ENCODE measurements at regions not wholly inside any gene's neighbourhood (a gene's known extent, or its start where the extent isn't known, plus 50 kb on each side); places are given as distances from the start of the nearest gene placed in this dataset.

GRCh38 chr4:163768014-163768413, 273.5 kb downstream of the TMA16 start:
- no peak for DNase-seq

- DNase-seq: no peak
Observed at GRCh38 chr4:163772238-163772637, 277.7 kb downstream of the TMA16 start.

DNA sequence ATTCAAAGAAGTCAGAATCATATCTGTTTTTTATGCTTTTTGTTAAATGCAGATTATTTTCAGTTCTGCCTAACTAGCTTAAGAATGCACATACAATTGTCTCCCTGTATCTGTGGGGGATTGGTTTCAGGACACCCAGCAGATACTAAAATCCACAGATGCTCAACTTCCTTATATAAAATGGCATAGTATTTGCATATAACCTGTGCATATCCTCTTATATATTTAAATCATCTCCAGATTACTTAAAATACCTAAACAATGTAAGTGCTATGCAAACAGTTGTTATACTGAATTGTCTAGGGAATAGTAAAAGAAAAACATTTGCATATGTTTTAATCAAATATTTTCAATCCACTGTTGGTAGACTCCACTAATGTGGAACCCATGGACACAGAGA, 279.4 kb downstream of the TMA16 start:
- DNase-seq: no peak

GRCh38 chr4:163776957-163777356, 282.5 kb downstream of the TMA16 start:
- no peak for DNase-seq

DNA sequence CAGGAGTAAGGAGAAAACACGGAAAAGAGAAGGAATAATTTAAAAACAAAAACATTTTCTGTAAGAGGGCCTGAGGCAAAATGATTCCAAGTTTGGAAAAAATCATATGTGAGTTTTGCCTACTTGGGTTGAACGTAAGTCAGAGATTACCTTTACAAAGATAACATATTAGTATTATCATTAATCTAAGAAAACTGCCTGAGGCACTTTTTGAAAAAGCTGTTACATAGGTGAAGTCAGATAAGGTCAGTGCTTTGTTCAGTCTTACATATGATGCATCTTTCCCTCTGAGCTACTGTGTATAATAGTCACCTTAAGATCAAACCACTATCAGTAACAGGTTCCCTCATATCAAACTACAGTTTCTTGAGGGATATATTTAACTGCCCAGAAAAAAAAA, 287.2 kb downstream of the TMA16 start:
- DNase-seq: no peak

DNA sequence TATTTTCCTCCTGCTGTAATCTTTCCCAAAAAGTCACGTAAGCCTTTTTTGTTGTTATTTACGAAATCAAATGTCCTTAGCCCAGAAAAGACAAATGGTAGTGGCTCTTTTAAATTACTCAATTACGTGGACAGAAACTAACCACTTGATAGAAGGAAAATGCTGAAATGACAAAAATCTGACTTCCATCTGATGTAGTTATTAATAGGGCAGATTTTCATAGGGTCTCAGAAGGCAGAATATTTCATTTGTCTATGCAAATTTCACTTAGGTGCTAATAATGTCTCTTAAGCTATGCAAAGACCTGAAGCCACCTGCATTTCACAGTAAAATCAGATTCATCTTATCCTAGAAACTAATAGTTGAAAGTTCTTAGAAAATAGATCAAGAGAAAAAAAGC, 295.7 kb downstream of the TMA16 start:
- DNase-seq: no peak

DNA sequence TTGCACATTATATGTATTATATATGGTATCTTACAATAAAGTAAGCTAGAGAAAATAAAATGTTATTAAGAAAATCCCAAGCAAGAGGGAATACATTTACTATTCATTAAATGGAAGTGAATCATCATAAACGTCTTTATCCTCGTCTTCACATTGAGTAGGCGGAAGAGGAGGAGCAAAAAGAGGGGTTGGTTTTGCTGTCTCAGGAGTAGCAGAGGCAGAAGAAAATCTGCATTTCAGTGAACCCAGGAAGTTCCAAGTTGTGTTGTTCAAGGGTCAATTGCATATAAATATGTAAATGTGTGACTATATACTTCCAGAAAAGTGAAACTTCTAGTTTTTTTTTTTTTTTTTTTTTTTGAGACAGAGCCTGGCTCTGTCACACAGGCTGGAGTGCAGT, 301.4 kb downstream of the TMA16 start:
- no peak for DNase-seq

GRCh38 chr4:163804001-163804400, 309.5 kb downstream of the TMA16 start:
- no peak for DNase-seq

DNA sequence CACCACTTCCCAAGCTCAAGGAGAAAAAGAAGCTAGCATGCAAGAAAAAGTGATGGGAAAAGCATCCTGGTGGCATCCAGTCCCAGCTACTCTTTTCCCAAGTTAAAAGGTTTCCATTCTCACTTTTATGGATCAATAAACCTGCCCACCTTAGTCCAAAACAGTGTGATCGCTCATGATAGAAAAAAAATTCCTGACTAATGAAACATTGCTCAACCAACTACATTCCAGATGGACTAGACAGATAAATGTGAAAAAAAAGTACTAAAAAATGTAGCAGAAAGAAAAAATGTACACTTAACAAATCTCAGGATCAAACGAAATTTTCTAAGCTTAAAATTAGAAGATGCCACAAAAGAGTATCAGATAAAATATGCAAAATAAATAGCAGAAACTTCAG, 312.2 kb downstream of the TMA16 start:
- DNase-seq: peak; percentile 32

- DNase-seq: peak; percentile 70
Observed at GRCh38 chr4:163808011-163808410, 313.5 kb downstream of the TMA16 start.

DNA sequence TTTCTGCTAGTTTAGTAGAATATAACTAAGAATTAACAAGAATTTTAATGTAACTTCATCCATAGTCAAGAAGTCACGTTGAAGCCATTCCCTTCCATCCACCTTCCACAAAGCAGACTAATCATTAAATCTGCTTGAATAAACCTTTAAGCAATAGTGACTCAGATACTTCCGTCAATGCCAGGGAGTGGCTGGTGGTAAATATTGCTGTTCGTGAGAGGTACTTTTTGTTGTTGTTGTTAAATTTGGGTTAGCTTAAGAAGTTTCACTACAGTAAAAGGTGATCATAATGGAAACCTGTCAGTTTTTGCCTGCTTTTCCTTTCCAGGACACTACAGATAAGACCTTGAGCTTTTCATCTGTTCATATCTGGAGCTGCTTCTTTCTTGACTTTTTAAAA, 316.3 kb downstream of the TMA16 start:
- DNase-seq: no peak

GRCh38 chr4:163815776-163816175, 321.3 kb downstream of the TMA16 start:
- no peak for DNase-seq

DNA sequence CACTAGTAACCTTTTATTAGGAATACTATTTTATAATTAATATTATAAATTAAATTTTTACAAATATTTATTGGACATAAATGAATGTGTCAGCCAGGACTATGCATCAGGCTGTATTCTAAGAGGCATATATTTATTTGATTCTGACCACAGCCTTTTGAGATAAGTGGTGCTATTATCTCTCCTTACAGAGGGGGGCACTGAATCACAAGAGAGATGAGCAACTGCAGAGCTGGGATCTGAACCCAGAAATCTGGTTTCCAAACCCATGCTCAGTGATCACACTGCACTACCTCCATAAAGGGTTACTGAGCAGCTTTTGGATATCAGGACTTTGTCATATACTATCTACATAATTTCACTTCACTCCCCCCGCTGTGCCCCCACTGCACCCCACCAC, 322.0 kb downstream of the TMA16 start:
- DNase-seq: no peak

DNA sequence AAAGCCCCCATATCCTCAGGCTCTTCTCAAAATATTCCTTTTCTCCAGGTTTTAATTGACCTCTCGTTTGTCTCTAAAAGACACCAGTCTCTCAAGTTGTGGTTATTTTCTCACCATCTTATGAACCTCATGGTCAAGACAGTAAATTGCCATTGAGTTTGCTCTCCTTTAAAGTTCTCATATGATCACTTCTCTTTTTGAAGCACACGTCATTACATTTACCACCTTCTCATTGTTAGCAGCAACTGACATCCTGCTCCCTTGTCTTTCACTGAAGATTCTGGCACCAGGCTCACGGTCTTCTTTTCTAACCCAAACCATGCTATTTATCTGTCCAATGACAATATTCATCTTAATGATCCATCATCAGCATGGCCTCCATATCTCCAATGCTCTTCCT, 324.2 kb downstream of the TMA16 start:
- DNase-seq: no peak

GRCh38 chr4:163833669-163834068, 339.2 kb downstream of the TMA16 start:
- no peak for DNase-seq

- no peak for DNase-seq
Observed at GRCh38 chr4:163846008-163846407, 351.5 kb downstream of the TMA16 start.

DNA sequence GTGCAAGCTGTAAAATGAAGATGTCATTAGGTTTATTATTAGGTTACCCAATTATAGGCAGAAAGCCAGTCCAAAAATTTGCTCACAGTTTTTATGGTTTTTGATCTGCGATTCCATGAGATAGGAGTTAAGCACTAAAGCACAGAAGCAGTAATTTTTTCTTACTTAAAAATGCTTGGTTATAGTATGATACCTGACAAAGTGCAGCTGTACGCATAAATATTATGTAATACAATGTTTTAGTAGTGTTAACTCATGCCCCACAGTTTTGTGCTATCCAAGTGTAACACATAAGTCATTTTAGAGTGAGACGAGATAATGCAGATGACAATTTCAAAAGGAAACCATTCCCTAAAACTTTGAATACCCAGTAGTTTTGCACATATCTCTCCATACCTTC, 357.8 kb downstream of the TMA16 start:
- DNase-seq: no peak

DNA sequence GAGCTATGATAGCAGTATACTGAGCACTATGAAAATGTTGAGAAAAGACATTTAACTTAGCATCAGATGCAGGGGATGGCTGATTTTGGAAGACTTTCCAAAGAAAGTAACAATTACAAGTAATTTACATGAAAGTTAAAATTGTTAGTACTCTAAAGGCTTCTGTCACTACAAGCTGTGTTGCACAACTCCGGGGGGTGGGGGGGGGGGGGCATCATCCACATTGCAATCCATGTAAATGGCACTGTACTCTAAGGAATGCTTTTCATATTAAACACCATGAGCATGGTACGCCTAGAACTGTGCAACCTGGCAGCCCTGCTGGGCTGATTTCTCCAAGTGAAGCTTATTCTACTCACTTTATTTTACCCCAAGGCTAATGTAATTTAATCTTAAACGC, 363.4 kb downstream of the TMA16 start:
- DNase-seq: no peak

DNA sequence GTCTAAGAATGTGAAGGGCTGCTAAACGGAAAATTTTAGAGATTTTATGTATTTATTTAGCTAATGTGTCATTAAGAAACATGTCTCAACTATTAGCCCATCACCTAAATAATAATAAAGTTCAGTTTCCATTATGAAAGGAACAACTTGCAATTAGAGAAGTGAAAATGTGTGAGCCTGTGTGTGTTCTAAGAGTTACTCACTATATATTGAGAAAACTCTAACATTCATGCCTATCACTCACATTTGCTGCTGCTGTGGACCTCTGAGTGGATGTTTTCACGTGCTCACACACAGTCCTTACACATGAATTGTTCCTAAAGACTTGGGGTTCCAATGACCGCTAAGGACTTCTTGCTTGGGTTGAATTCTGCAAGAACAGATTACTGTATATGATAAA, 364.0 kb downstream of the TMA16 start:
- DNase-seq: no peak

DNA sequence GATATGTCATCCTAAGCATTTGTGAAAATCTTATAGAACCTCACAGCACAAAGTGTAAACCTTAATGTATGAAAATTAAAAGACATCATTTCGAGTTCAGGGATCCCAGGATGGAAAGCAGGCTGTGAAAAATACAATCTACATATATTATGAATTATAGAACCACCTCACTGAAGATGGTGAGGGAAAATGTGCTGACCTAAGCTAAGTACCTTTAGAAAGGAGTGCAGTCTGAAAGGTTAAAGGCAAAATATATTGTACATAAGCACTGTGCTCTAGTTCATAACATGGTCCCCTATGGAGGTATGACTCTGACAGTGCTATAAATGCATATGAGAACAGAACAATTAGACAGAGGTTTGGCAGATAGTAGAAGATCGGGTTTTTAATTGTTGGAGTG, 368.6 kb downstream of the TMA16 start:
- no peak for DNase-seq

- DNase-seq: no peak
Observed at GRCh38 chr4:163865010-163865409, 370.5 kb downstream of the TMA16 start.

DNA sequence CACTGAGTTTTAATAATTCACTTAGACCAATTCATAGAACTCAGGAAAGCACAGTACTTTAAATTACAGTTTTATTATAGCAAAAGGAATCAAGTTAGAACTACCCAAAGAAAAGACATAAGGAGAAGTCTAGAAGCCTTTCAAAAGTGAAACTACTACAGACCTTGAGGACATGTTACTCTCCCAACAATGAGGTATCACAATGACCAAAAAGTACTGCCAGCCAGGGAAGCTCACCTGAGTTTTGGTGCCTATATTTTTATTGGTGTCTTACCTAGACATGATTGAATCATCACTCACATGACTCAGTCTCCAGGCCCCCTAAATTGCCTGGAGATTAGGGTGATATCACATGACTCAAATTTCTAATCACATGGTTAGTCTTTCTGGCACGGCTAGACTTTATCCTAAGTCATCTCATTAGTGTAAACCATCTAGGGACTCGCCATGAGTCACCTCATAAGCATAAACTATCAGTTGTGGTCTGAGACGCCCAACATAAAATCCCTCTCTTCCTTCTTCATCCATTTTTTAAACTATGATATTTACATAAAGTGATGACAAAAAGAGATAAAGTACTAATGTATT, 372.3 kb downstream of the TMA16 start:
- DNase-seq: no peak

DNA sequence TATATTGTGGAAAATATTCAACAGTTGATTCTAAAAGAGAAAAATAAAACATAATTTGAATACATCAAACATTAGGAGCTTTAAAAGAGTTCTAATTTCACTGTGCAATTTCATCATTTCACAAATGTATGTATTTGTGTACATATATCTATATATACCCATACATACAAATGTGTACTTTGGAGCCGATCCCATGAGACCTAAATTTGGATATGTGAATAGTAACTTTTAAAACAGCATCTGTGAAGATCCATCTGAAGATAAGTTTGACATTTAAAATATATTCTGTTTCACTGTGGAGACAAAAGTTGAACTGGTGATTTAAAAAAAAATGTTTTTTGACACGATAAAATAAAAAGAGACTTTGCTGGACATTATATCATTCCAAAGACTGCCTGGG, 374.0 kb downstream of the TMA16 start:
- DNase-seq: no peak

GRCh38 chr4:163871078-163871477, 376.6 kb downstream of the TMA16 start:
- no peak for DNase-seq

DNA sequence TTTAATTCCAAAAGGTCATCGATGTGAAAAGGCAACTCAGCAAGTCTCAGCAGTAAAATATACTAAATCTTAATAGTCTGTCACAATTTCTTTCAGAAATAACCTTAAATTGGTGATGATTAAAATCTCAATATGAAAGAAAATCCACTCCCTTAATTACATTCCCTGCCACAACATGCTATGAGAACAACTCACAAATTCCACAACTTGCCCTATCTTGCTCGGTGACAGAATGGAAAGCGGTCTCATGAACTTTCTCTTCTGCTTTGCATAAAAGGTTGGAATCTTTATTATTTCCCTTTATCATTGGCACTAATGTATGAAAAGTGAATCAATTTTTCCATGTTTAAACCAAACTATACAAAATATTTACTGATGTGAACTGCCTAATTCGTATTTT, 380.8 kb downstream of the TMA16 start:
- DNase-seq: no peak

Measured in kidney glomerular epithelial cell (primary cell).